IMR-90 (cell line): ENCODE measurements at regions not wholly inside any gene's neighbourhood (a gene's known extent, or its start where the extent isn't known, plus 50 kb on each side); places are given as distances from the start of the nearest gene placed in this dataset.

Experiments
- ATAC-seq: fragments of 200-7000 bp; cut with Tn5 transposase; 2 replicates; pipeline ENCODE4 v1.9.1; 2020; ENCODE audit warnings: low read depth, mild to moderate bottlenecking, moderate library complexity
- BruUV-seq: library from RNA; stranded (reverse); fragments of 400-500 nt; replicated peaks from 2 replicates; lab custom pipeline; 2021; lab: Mats Ljungman, UMichigan
- CTCF ChIA-PET: fragments of 300-600 bp; formaldehyde crosslinking; extraction: SDS; loops from one replicate; lab custom pipeline; 2021; ENCODE audit warnings: antibody characterized with exemption; lab: Yijun Ruan, JAX
- POLR2A ChIA-PET: fragments of 300-600 bp; sonication (Branson Sonifier 250); formaldehyde crosslinking; loops from one replicate; lab custom pipeline; 2022; ENCODE audit warnings: antibody characterized with exemption; ENCODE audit not compliant: unreplicated experiment; lab: Charles Lee
- DNase-seq: peaks from one replicate; pipeline ENCODE4 v3.0.0; 2013
- H2AFZ ChIP-seq: replicated peaks from 2 replicates; pipeline ENCODE3; 2013; ENCODE audit warnings: low read length, mild to moderate bottlenecking; ENCODE audit not compliant: poor library complexity
- H2AK5ac ChIP-seq: 2 replicates; pipeline ENCODE4 v1.6.1; 2013; ENCODE audit warnings: low read depth, low read length, inconsistent platforms
- H2AK9ac ChIP-seq: replicated peaks from 2 replicates; pipeline ENCODE3; 2013; ENCODE audit warnings: mild to moderate bottlenecking, low read depth, low read length, moderate library complexity; ENCODE audit not compliant: poor library complexity
- H2BK120ac ChIP-seq: 2 replicates; pipeline ENCODE4 v1.6.1; 2013; ENCODE audit warnings: low read depth, low read length, inconsistent platforms
- H2BK15ac ChIP-seq: 3 replicates; pipeline ENCODE4 v1.6.1; 2013; ENCODE audit warnings: low read depth, low read length, inconsistent platforms
- H2BK20ac ChIP-seq: 2 replicates; pipeline ENCODE4 v1.6.1; 2013; ENCODE audit warnings: low read depth, mild to moderate bottlenecking, inconsistent platforms, low read length, moderate library complexity
- H2BK5ac ChIP-seq: 2 replicates; pipeline ENCODE4 v1.6.1; 2013; ENCODE audit warnings: mild to moderate bottlenecking, low read depth, low read length, inconsistent platforms; ENCODE audit not compliant: poor library complexity, severe bottlenecking
- H3K14ac ChIP-seq: replicated peaks from 2 replicates; pipeline ENCODE4 v1.6.1; 2013; ENCODE audit warnings: low read depth, low read length, inconsistent platforms
- H3K18ac ChIP-seq: 2 replicates; pipeline ENCODE4 v1.6.1; 2013; ENCODE audit warnings: low read depth, low read length, control low read depth
- H3K23ac ChIP-seq: 2 replicates; pipeline ENCODE4 v1.6.1; 2013; ENCODE audit warnings: low read depth, low read length, inconsistent platforms
- H3K27ac ChIP-seq: 2 replicates; pipeline ENCODE4 v1.5.1; 2013; ENCODE audit warnings: mild to moderate bottlenecking, control low read depth, low read length; ENCODE audit not compliant: insufficient read depth
- H3K27me3 ChIP-seq: 2 replicates; pipeline ENCODE4 v1.6.1; 2013; ENCODE audit warnings: low read length; ENCODE audit not compliant: control insufficient read depth, insufficient read depth
- H3K36me3 ChIP-seq: 2 replicates; pipeline ENCODE4 v1.6.1; 2013; ENCODE audit warnings: low read length, mixed read lengths; ENCODE audit not compliant: control insufficient read depth, insufficient read depth
- H3K4ac ChIP-seq: 2 replicates; pipeline ENCODE4 v1.6.1; 2013; ENCODE audit warnings: low read depth, low read length, inconsistent platforms
- H3K4me1 ChIP-seq: 2 replicates; pipeline ENCODE4 v1.6.1; 2013; ENCODE audit warnings: low read length, mixed read lengths; ENCODE audit not compliant: control insufficient read depth, insufficient read depth
- H3K4me2 ChIP-seq: 2 replicates; pipeline ENCODE4 v1.6.1; 2013; ENCODE audit warnings: low read depth, mild to moderate bottlenecking, control low read depth, low read length, moderate library complexity
- H3K4me3 ChIP-seq: 2 replicates; pipeline ENCODE4 v1.5.1; 2013; ENCODE audit warnings: low read depth, mild to moderate bottlenecking, control low read depth, low read length, moderate library complexity; ENCODE audit not compliant: insufficient read depth
- H3K56ac ChIP-seq: 2 replicates; pipeline ENCODE4 v1.6.1; 2013; ENCODE audit warnings: low read length, inconsistent platforms; ENCODE audit not compliant: insufficient read depth; ENCODE audit errors: extremely low read depth
- H3K79me1 ChIP-seq, 2 experiments: 2 replicates each; pipeline ENCODE4 v1.6.1; 2013; ENCODE audit warnings: low read length in 2 of 2, inconsistent platforms in 1 of 2, low read depth in 1 of 2
- H3K9ac ChIP-seq: 2 replicates; pipeline ENCODE4 v1.6.1; 2013; ENCODE audit warnings: low read depth, low read length, control low read depth
- H3K9me1 ChIP-seq: 2 replicates; pipeline ENCODE4 v1.6.1; 2013; ENCODE audit warnings: low read length, inconsistent platforms; ENCODE audit not compliant: insufficient read depth
- H3K9me3 ChIP-seq: 2 replicates; pipeline ENCODE4 v1.6.1; 2013; ENCODE audit warnings: low read length; ENCODE audit not compliant: control insufficient read depth, insufficient read depth
- H4K20me1 ChIP-seq: 2 replicates; pipeline ENCODE4 v1.6.1; 2013; ENCODE audit warnings: low read length, inconsistent platforms; ENCODE audit not compliant: insufficient read depth
- H4K5ac ChIP-seq: 2 replicates; pipeline ENCODE4 v1.6.1; 2013; ENCODE audit warnings: mild to moderate bottlenecking, low read depth, low read length, control low read depth
- H4K8ac ChIP-seq, 2 experiments: 2 replicates each; pipeline ENCODE4 v1.6.1; 2013; ENCODE audit warnings: low read depth in 2 of 2, low read length in 2 of 2, control low read depth in 1 of 2, inconsistent platforms in 1 of 2
- H4K91ac ChIP-seq: 2 replicates; pipeline ENCODE4 v1.6.1; 2013; ENCODE audit warnings: low read depth, low read length, inconsistent platforms; ENCODE audit not compliant: insufficient read depth
- CEBPB ChIP-seq: IDR thresholded peaks from 2 replicates; pipeline ENCODE4 v1.6.1; 2012; ENCODE audit warnings: low read depth, low read length, improper control_type of control experiment
- CHD1 ChIP-seq: IDR thresholded peaks from 2 replicates; pipeline ENCODE4 v1.6.1; 2012; ENCODE audit warnings: low read depth, low read length, improper control_type of control experiment
- MXI1 ChIP-seq: IDR thresholded peaks from 2 replicates; pipeline ENCODE4 v1.6.1; 2012; ENCODE audit warnings: low read depth, mild to moderate bottlenecking, low read length, moderate library complexity, borderline replicate concordance
- RAD21 ChIP-seq: IDR thresholded peaks from 2 replicates; pipeline ENCODE4 v1.6.1; 2012; ENCODE audit warnings: low read length, improper control_type of control experiment
- WGBS, 2 experiments: methylation state at CpG; one replicate each; pipeline versions ENCODE4 v1.1.5 to v1.1.7; 2013; ENCODE audit warnings: missing lambda C conversion rate in 2 of 2; ENCODE audit not compliant: insufficient read length in 1 of 2; ENCODE audit errors: extremely low coverage in 2 of 2; 5-methylcytosine and 5-hydroxymethylcytosine counted together
- dilution Hi-C: fragments of 300-500 bp; cut with HindIII; formaldehyde crosslinking; loops from one replicate; pipeline ENCODE4 v1.14.3; 2018; ENCODE audit warnings: low sequenced_read_pairs; ENCODE audit not compliant: unreplicated experiment
- in situ Hi-C: fragments of 300-500 bp; cut with MboI; formaldehyde crosslinking; loops from 3 replicates; pipeline ENCODE4 v1.14.3; 2019; ENCODE audit warnings: low sequenced_read_pairs, inconsistent platforms, mixed read lengths
- intact Hi-C: fragments of 100-400 bp; cut with micrococcal nuclease; formaldehyde crosslinking; loops from 2 replicates; pipeline ENCODE4 v1.10.0; 2022
- TF ChIP-seq, protein P1 (sequence below): conservative IDR thresholded peaks from 2 replicates; pipeline ENCODE4 v1.5.1; 2012; ENCODE audit warnings: mild to moderate bottlenecking, low read depth, low read length, improper control_type of control experiment

- ATAC-seq, result no peak
- Histone ChIP-seq H3K23ac (no peak overlapping the region), H3K36me3 (no peaks in the 10 kb centered on the region), H3K18ac (no peak overlapping the region), H4K20me1 (no peaks in the 10 kb centered on the region), H2BK5ac (no peak overlapping the region), H4K5ac (no peak overlapping the region), H4K91ac (no peak overlapping the region), H3K79me1 (no peaks in the 10 kb centered on the region), H3K4me1 (no peaks in the 10 kb centered on the region), H3K27me3 (no peaks in the 10 kb centered on the region), H3K4ac (no peak overlapping the region), H2BK20ac (no peak overlapping the region), H3K9me1 (no peaks in the 10 kb centered on the region), H2AK9ac (no peak overlapping the region), H2BK120ac (no peak overlapping the region), H2BK15ac (no peak overlapping the region), H3K4me2 (no peak overlapping the region), H4K8ac (no peak overlapping the region), H2AK5ac (no peak overlapping the region), H3K9ac (no peak overlapping the region), H2AFZ (no peak overlapping the region), H3K9me3 (no peaks in the 10 kb centered on the region), H3K27ac (no peak overlapping the region), H3K14ac (no peak overlapping the region), H3K4me3 (no peak overlapping the region), H3K56ac (no peak overlapping the region)
- DNase-seq, result no peak
- intact Hi-C loops (no loop called here), in situ Hi-C loops (no loop called here), dilution Hi-C loops (no loop called here)
- no CpG with 5 or more reads among the region's 2 CpGs for WGBS, 2 experiments
- ChIA-PET POLR2A (no interaction called here), CTCF (no interaction called here)
- TF ChIP-seq, protein P1, sequence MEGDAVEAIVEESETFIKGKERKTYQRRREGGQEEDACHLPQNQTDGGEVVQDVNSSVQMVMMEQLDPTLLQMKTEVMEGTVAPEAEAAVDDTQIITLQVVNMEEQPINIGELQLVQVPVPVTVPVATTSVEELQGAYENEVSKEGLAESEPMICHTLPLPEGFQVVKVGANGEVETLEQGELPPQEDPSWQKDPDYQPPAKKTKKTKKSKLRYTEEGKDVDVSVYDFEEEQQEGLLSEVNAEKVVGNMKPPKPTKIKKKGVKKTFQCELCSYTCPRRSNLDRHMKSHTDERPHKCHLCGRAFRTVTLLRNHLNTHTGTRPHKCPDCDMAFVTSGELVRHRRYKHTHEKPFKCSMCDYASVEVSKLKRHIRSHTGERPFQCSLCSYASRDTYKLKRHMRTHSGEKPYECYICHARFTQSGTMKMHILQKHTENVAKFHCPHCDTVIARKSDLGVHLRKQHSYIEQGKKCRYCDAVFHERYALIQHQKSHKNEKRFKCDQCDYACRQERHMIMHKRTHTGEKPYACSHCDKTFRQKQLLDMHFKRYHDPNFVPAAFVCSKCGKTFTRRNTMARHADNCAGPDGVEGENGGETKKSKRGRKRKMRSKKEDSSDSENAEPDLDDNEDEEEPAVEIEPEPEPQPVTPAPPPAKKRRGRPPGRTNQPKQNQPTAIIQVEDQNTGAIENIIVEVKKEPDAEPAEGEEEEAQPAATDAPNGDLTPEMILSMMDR, result no peak
- TF ChIP-seq CHD1 (no peak), RAD21 (no peak), MXI1 (no peak), CEBPB (no peak)
- BruUV-seq, result no TSS peak
Observed at GRCh38 chr1:187168297-187168696, 339.5 kb downstream of the PLA2G4A start.
